ENCODE measurements at regions not wholly inside any gene's neighbourhood (a gene's known extent, or its start where the extent isn't known, plus 50 kb on each side); places are given as distances from the start of the nearest gene placed in this dataset.

GRCh38 chr4:10196191-10196590 is 79.6 kb upstream of the WDR1 start:
- no peak for TF ChIP-seq CTCF (IDR thresholded peaks at IDR 0.05; ENCODE audit: insufficient read depth in 1 of 2, low read depth in 1 of 2, low read length in 1 of 2, severe bottlenecking in 1 of 2, unreplicated experiment in 1 of 2)
- H3K4me1 Mint-ChIP-seq (ENCODE audit: low read depth, unreplicated experiment) = no peaks in the 10 kb centered on the region
- Histone ChIP-seq H3K36me3 (ENCODE audit: control insufficient read depth, insufficient read depth, low read length) (no peaks in the 10 kb centered on the region), H3K4me3 (ENCODE audit: low read depth, low read length) (no peak overlapping the region), H3K9me3 (no peaks in the 10 kb centered on the region), H3K27me3 (replicated peaks; ENCODE audit: control insufficient read depth, insufficient read depth, low read length) (no peaks in the 10 kb centered on the region), H3K4me1 (no peaks in the 10 kb centered on the region)
- no peak overlapping the region for H3K27ac Mint-ChIP-seq (ENCODE audit: unreplicated experiment)
- ChIA-PET POLR2A (no interaction called here), CTCF (no interaction called here)
- DNase-seq = no peak
- H3K9me3 Mint-ChIP-seq (ENCODE audit: unreplicated experiment) = no peaks in the 10 kb centered on the region
- no peaks in the 10 kb centered on the region for H3K36me3 Mint-ChIP-seq (ENCODE audit: insufficient read depth, unreplicated experiment)
- no peak overlapping the region for H3K4me3 Mint-ChIP-seq (ENCODE audit: unreplicated experiment)
- no peaks in the 10 kb centered on the region for H3K27me3 Mint-ChIP-seq (ENCODE audit: insufficient read depth, unreplicated experiment)
- no TSS peak for BruUV-seq (replicated peaks)
- intact Hi-C loops (cut with micrococcal nuclease; ENCODE audit: unreplicated experiment) = no loop called here

- H3K27ac Mint-ChIP-seq (ENCODE audit: unreplicated experiment) = no peak overlapping the region
- no TSS peak for BruUV-seq (replicated peaks)
- H3K4me1 ChIP-seq = no peaks in the 10 kb centered on the region
- H3K36me3 Mint-ChIP-seq (ENCODE audit: insufficient read depth, unreplicated experiment) = no peaks in the 10 kb centered on the region
- ChIA-PET CTCF (no interaction called here), POLR2A (no interaction called here)
- H3K4me3 Mint-ChIP-seq (ENCODE audit: unreplicated experiment) = no peak overlapping the region
- TF ChIP-seq CTCF (IDR thresholded peaks at IDR 0.05; ENCODE audit: insufficient read depth in 1 of 2, low read depth in 1 of 2, low read length in 1 of 2, severe bottlenecking in 1 of 2, unreplicated experiment in 1 of 2) = no peak
- H3K9me3 Mint-ChIP-seq (ENCODE audit: unreplicated experiment) = no peaks in the 10 kb centered on the region
- H3K4me1 Mint-ChIP-seq (ENCODE audit: low read depth, unreplicated experiment) = no peaks in the 10 kb centered on the region
- intact Hi-C loops (cut with micrococcal nuclease; ENCODE audit: unreplicated experiment) = no loop called here
- DNase-seq = no peak
- no peak overlapping the region for H3K4me3 ChIP-seq (ENCODE audit: low read depth, low read length)
- H3K36me3 ChIP-seq (ENCODE audit: control insufficient read depth, insufficient read depth, low read length) = no peaks in the 10 kb centered on the region
- H3K27me3 ChIP-seq (replicated peaks; ENCODE audit: control insufficient read depth, insufficient read depth, low read length) = no peaks in the 10 kb centered on the region
- no peaks in the 10 kb centered on the region for H3K27me3 Mint-ChIP-seq (ENCODE audit: insufficient read depth, unreplicated experiment)
- H3K9me3 ChIP-seq = no peaks in the 10 kb centered on the region
Observed at GRCh38 chr4:10192331-10192730, 75.7 kb upstream of the WDR1 start.

GRCh38 chr4:10188400-10189004 is 71.9 kb upstream of the WDR1 start:
- H3K27me3 Mint-ChIP-seq (ENCODE audit: insufficient read depth, unreplicated experiment) = no peaks in the 10 kb centered on the region
- Histone ChIP-seq H3K36me3 (ENCODE audit: control insufficient read depth, insufficient read depth, low read length) (no peaks in the 10 kb centered on the region), H3K27me3 (replicated peaks; ENCODE audit: control insufficient read depth, insufficient read depth, low read length) (no peaks in the 10 kb centered on the region), H3K9me3 (no peaks in the 10 kb centered on the region), H3K4me3 (ENCODE audit: low read depth, low read length) (no peak overlapping the region), H3K4me1 (0 out of 2 replicates have a peak, but pooled peaks cover 6% of the 10 kb centered on the region)
- H3K9me3 Mint-ChIP-seq (ENCODE audit: unreplicated experiment) = no peaks in the 10 kb centered on the region
- ChIA-PET CTCF (interaction anchor here (0.6 kb wide), 1 partner anchor 1632 kb away, joined by 3 read pairs; no protein-coding TSS in a partner anchor), POLR2A (no interaction called here)
- H3K36me3 Mint-ChIP-seq (ENCODE audit: insufficient read depth, unreplicated experiment) = no peaks in the 10 kb centered on the region
- intact Hi-C loops (cut with micrococcal nuclease; ENCODE audit: unreplicated experiment) = no loop called here
- no peak overlapping the region for H3K4me3 Mint-ChIP-seq (ENCODE audit: unreplicated experiment)
- TF ChIP-seq CTCF (IDR thresholded peaks at IDR 0.05; ENCODE audit: insufficient read depth in 1 of 2, low read depth in 1 of 2, low read length in 1 of 2, severe bottlenecking in 1 of 2, unreplicated experiment in 1 of 2) = no peak
- no peak for DNase-seq
- H3K27ac Mint-ChIP-seq (ENCODE audit: unreplicated experiment) = no peak overlapping the region
- BruUV-seq (replicated peaks) = no TSS peak
- H3K4me1 Mint-ChIP-seq (ENCODE audit: low read depth, unreplicated experiment) = peaks cover 7% of the 10 kb centered on the region

Measured in Caco-2 (cell line).